ENCODE measurements at regions not wholly inside any gene's neighbourhood (a gene's known extent, or its start where the extent isn't known, plus 50 kb on each side); places are given as distances from the start of the nearest gene placed in this dataset.

DNA sequence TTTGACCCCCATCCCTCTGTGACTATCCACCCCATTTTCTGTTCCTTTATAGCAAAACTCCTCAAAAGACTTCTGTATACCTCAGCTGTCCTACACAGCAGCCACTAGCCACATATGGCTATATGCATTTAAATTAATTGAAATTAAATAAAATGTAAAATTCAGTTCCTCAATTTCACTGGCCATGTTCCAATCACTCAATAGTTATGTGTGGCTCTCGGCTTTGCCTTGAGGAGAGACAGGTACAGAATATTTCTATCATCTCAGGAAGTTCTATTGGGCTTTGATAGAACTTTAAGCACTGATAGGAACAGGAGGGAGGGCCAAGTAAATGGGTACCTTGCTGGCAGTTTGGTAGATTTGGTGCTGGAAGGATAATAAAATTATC, 280.3 kb upstream of the AMIGO2 start:
- TF ChIP-seq, protein P1, sequence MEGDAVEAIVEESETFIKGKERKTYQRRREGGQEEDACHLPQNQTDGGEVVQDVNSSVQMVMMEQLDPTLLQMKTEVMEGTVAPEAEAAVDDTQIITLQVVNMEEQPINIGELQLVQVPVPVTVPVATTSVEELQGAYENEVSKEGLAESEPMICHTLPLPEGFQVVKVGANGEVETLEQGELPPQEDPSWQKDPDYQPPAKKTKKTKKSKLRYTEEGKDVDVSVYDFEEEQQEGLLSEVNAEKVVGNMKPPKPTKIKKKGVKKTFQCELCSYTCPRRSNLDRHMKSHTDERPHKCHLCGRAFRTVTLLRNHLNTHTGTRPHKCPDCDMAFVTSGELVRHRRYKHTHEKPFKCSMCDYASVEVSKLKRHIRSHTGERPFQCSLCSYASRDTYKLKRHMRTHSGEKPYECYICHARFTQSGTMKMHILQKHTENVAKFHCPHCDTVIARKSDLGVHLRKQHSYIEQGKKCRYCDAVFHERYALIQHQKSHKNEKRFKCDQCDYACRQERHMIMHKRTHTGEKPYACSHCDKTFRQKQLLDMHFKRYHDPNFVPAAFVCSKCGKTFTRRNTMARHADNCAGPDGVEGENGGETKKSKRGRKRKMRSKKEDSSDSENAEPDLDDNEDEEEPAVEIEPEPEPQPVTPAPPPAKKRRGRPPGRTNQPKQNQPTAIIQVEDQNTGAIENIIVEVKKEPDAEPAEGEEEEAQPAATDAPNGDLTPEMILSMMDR (IDR thresholded peaks at IDR 0.05; ENCODE audit: poor library complexity), result no peak
- TF ChIP-seq EZH2phosphoT487 (IDR thresholded peaks at IDR 0.05; ENCODE audit: low read depth, severe bottlenecking, unreplicated experiment), result no peak
